ENCODE measurements at regions not wholly inside any gene's neighbourhood (a gene's known extent, or its start where the extent isn't known, plus 50 kb on each side); places are given as distances from the start of the nearest gene placed in this dataset.

GRCh38 chr4:116512552-116512951, 572.8 kb downstream of the TRAM1L1 start:
- H3K27me3 ChIP-seq (ENCODE audit: control insufficient read depth in 3 of 3, insufficient read depth in 3 of 3, low read length in 2 of 3) = no peaks in the 10 kb centered on the region
- no peak overlapping the region for H3K9ac ChIP-seq (ENCODE audit: insufficient read depth in 1 of 2, low read length in 2 of 2)
- TF ChIP-seq, protein P1, sequence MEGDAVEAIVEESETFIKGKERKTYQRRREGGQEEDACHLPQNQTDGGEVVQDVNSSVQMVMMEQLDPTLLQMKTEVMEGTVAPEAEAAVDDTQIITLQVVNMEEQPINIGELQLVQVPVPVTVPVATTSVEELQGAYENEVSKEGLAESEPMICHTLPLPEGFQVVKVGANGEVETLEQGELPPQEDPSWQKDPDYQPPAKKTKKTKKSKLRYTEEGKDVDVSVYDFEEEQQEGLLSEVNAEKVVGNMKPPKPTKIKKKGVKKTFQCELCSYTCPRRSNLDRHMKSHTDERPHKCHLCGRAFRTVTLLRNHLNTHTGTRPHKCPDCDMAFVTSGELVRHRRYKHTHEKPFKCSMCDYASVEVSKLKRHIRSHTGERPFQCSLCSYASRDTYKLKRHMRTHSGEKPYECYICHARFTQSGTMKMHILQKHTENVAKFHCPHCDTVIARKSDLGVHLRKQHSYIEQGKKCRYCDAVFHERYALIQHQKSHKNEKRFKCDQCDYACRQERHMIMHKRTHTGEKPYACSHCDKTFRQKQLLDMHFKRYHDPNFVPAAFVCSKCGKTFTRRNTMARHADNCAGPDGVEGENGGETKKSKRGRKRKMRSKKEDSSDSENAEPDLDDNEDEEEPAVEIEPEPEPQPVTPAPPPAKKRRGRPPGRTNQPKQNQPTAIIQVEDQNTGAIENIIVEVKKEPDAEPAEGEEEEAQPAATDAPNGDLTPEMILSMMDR (IDR thresholded peaks at IDR 0.05; ENCODE audit: control extremely low read depth, extremely low read depth) = no peak
- no peak overlapping the region for H3K27ac ChIP-seq (ENCODE audit: low read depth in 1 of 2, low read length in 1 of 2)
- 50 to 59% methylated on average over 3 of the region's 3 CpGs for WGBS, 2 donors
- no peaks in the 10 kb centered on the region for H3K36me3 ChIP-seq (ENCODE audit: control insufficient read depth in 4 of 4, insufficient read depth in 4 of 4, low read length in 4 of 4)
- ATAC-seq (ENCODE audit: insufficient read depth, low FRiP score) = no peak
- H3K9me3 ChIP-seq (ENCODE audit: control insufficient read depth in 4 of 4, insufficient read depth in 3 of 4, low read length in 3 of 4) = no peaks in the 10 kb centered on the region
- no peak for DNase-seq
- H3K4me1 ChIP-seq (ENCODE audit: control insufficient read depth in 5 of 5, insufficient read depth in 5 of 5, low read length in 5 of 5) = peaks cover 0 to 4% (median 0%) of the 10 kb centered on the region in 5 donors
- no peak overlapping the region for H3K4me3 ChIP-seq

- H3K9ac ChIP-seq (ENCODE audit: insufficient read depth in 1 of 2, low read length in 2 of 2) = no peak overlapping the region
These were observed 583.4 kb downstream of the TRAM1L1 start for GRCh38 chr4:116501954-116502353.

GRCh38 chr4:116500225-116500624, 585.2 kb downstream of the TRAM1L1 start:
- Histone ChIP-seq H3K9me3 (ENCODE audit: control insufficient read depth in 4 of 4, insufficient read depth in 3 of 4, low read length in 3 of 4) (no peaks in the 10 kb centered on the region), H3K9ac (ENCODE audit: insufficient read depth in 1 of 2, low read length in 2 of 2) (no peak overlapping the region), H3K27me3 (ENCODE audit: control insufficient read depth in 3 of 3, insufficient read depth in 3 of 3, low read length in 2 of 3) (no peaks in the 10 kb centered on the region), H3K27ac (ENCODE audit: low read depth in 1 of 2, low read length in 1 of 2) (no peak overlapping the region), H3K4me3 (no peak overlapping the region), H3K4me1 (ENCODE audit: control insufficient read depth in 5 of 5, insufficient read depth in 5 of 5, low read length in 5 of 5) (no peaks in the 10 kb centered on the region), H3K36me3 (ENCODE audit: control insufficient read depth in 4 of 4, insufficient read depth in 4 of 4, low read length in 4 of 4) (no peaks in the 10 kb centered on the region)
- no peak for DNase-seq
- 78 to 87% methylated on average over 2 of the region's 2 CpGs for WGBS, 2 donors
- no peak for ATAC-seq (ENCODE audit: insufficient read depth, low FRiP score)
- TF ChIP-seq, protein P1 (IDR thresholded peaks at IDR 0.05; ENCODE audit: control extremely low read depth, extremely low read depth) = no peak

More at GRCh38 chr4:116501954-116502353, 583.4 kb downstream of the TRAM1L1 start:
- WGBS, 2 donors = 87 to 92% methylated on average over 4 of the region's 4 CpGs
- H3K36me3 ChIP-seq (ENCODE audit: control insufficient read depth in 4 of 4, insufficient read depth in 4 of 4, low read length in 4 of 4) = no peaks in the 10 kb centered on the region
- ATAC-seq (ENCODE audit: insufficient read depth, low FRiP score) (no peak), DNase-seq (no peak)
- TF ChIP-seq, protein P1 (IDR thresholded peaks at IDR 0.05; ENCODE audit: control extremely low read depth, extremely low read depth) = no peak
- H3K27me3 ChIP-seq (ENCODE audit: control insufficient read depth in 3 of 3, insufficient read depth in 3 of 3, low read length in 2 of 3) = no peaks in the 10 kb centered on the region
- no peaks in the 10 kb centered on the region for H3K4me1 ChIP-seq (ENCODE audit: control insufficient read depth in 5 of 5, insufficient read depth in 5 of 5, low read length in 5 of 5)
- H3K9me3 ChIP-seq (ENCODE audit: control insufficient read depth in 4 of 4, insufficient read depth in 3 of 4, low read length in 3 of 4) = no peaks in the 10 kb centered on the region
- no peak overlapping the region for H3K4me3 ChIP-seq
- no peak overlapping the region for H3K27ac ChIP-seq (ENCODE audit: low read depth in 1 of 2, low read length in 1 of 2)

GRCh38 chr4:116489739-116490138, 595.6 kb downstream of the TRAM1L1 start:
- Histone ChIP-seq H3K9me3 (ENCODE audit: control insufficient read depth in 4 of 4, insufficient read depth in 3 of 4, low read length in 3 of 4) (no peaks in the 10 kb centered on the region), H3K27me3 (ENCODE audit: control insufficient read depth in 3 of 3, insufficient read depth in 3 of 3, low read length in 2 of 3) (no peaks in the 10 kb centered on the region), H3K36me3 (ENCODE audit: control insufficient read depth in 4 of 4, insufficient read depth in 4 of 4, low read length in 4 of 4) (no peaks in the 10 kb centered on the region), H3K4me3 (no peak overlapping the region), H3K9ac (ENCODE audit: insufficient read depth in 1 of 2, low read length in 2 of 2) (no peak overlapping the region), H3K4me1 (ENCODE audit: control insufficient read depth in 5 of 5, insufficient read depth in 5 of 5, low read length in 5 of 5) (no peaks in the 10 kb centered on the region), H3K27ac (ENCODE audit: low read depth in 1 of 2, low read length in 1 of 2) (no peak overlapping the region)
- DNase-seq = no peak
- TF ChIP-seq, protein P1 (IDR thresholded peaks at IDR 0.05; ENCODE audit: control extremely low read depth, extremely low read depth) = no peak
- ATAC-seq (ENCODE audit: insufficient read depth, low FRiP score) = no peak

All from lung (tissue), 11 donors.